ENCODE measurements at regions not wholly inside any gene's neighbourhood (a gene's known extent, or its start where the extent isn't known, plus 50 kb on each side); places are given as distances from the start of the nearest gene placed in this dataset.
"Not testable (repeated sequence)": the region's sequence is repeated elsewhere in the genome, so short reads cannot be mapped to it uniquely, and the experiment has no call there.

- no peak for DNase-seq
Measured at GRCh38 chr6:81950877-81951276, 198.4 kb upstream of the TENT5A start.

GRCh38 chr6:81948861-81949260, 196.4 kb upstream of the TENT5A start:
- no peak for DNase-seq

- not testable (repeated sequence) for DNase-seq
Measured at GRCh38 chr6:81948196-81948595, 195.7 kb upstream of the TENT5A start.

- no peak for DNase-seq
Measured at GRCh38 chr6:81944661-81945060, 192.2 kb upstream of the TENT5A start.

- DNase-seq: not testable (repeated sequence)
Measured at GRCh38 chr6:81942842-81943241, 190.4 kb upstream of the TENT5A start.

- no peak for DNase-seq
Measured at GRCh38 chr6:81942067-81942370, 189.5 kb upstream of the TENT5A start.

GRCh38 chr6:81940451-81940985, 188.0 kb upstream of the TENT5A start:
- no peak for DNase-seq

- no peak for DNase-seq
Measured at GRCh38 chr6:81939766-81940165, 187.3 kb upstream of the TENT5A start.

- DNase-seq: no peak
Measured at GRCh38 chr6:81938991-81939732, 186.7 kb upstream of the TENT5A start.

- DNase-seq: no peak
Measured at GRCh38 chr6:81938014-81938856, 185.8 kb upstream of the TENT5A start.

GRCh38 chr6:81937296-81937937, 184.9 kb upstream of the TENT5A start:
- DNase-seq: no peak

GRCh38 chr6:81934936-81935335, 182.5 kb upstream of the TENT5A start:
- no peak for DNase-seq

- no peak for DNase-seq
Measured at GRCh38 chr6:81933608-81934051, 181.1 kb upstream of the TENT5A start.

GRCh38 chr6:81933089-81933488, 180.6 kb upstream of the TENT5A start:
- no peak for DNase-seq

GRCh38 chr6:81932448-81932847, 180.0 kb upstream of the TENT5A start:
- not testable (repeated sequence) for DNase-seq

GRCh38 chr6:81929828-81930227, 177.3 kb upstream of the TENT5A start:
- no peak for DNase-seq

GRCh38 chr6:81925201-81925600, 172.7 kb upstream of the TENT5A start:
- DNase-seq: no peak

- DNase-seq: no peak
Measured at GRCh38 chr6:81909981-81910900, 157.8 kb upstream of the TENT5A start.

GRCh38 chr6:81909162-81909561, 156.7 kb upstream of the TENT5A start:
- no peak for DNase-seq

- no peak for DNase-seq
Measured at GRCh38 chr6:81906709-81907204, 154.3 kb upstream of the TENT5A start.

- no peak for DNase-seq
Measured at GRCh38 chr6:81906041-81906440, 153.6 kb upstream of the TENT5A start.

GRCh38 chr6:81901551-81901966, 149.1 kb upstream of the TENT5A start:
- DNase-seq: no peak
